ENCODE measurements at regions not wholly inside any gene's neighbourhood (a gene's known extent, or its start where the extent isn't known, plus 50 kb on each side); places are given as distances from the start of the nearest gene placed in this dataset.

- no peak for TF ChIP-seq GABPA (IDR thresholded peaks at IDR 0.05; ENCODE audit: low read depth)
- TF ChIP-seq RXRA (IDR thresholded peaks at IDR 0.05; ENCODE audit: borderline replicate concordance, low read depth): no peak
- TF ChIP-seq TEAD4 (IDR thresholded peaks at IDR 0.05; ENCODE audit: borderline replicate concordance, insufficient read depth): no peak
- no peak for TF ChIP-seq YY1 (IDR thresholded peaks at IDR 0.05; ENCODE audit: low read depth)
- TF ChIP-seq, protein P1, sequence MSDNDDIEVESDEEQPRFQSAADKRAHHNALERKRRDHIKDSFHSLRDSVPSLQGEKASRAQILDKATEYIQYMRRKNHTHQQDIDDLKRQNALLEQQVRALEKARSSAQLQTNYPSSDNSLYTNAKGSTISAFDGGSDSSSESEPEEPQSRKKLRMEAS (IDR thresholded peaks at IDR 0.05; ENCODE audit: low read depth): no peak
- TF ChIP-seq EZH2phosphoT487 (IDR thresholded peaks at IDR 0.05; ENCODE audit: borderline replicate concordance, low read depth): no peak
- TF ChIP-seq GATA2 (CRISPR knock-in tag; IDR thresholded peaks at IDR 0.05): no peak
Observed at GRCh38 chr6:103379272-103379671, 1480.4 kb downstream of the HACE1 start.
